ENCODE measurements at regions not wholly inside any gene's neighbourhood (a gene's known extent, or its start where the extent isn't known, plus 50 kb on each side); places are given as distances from the start of the nearest gene placed in this dataset.

DNA sequence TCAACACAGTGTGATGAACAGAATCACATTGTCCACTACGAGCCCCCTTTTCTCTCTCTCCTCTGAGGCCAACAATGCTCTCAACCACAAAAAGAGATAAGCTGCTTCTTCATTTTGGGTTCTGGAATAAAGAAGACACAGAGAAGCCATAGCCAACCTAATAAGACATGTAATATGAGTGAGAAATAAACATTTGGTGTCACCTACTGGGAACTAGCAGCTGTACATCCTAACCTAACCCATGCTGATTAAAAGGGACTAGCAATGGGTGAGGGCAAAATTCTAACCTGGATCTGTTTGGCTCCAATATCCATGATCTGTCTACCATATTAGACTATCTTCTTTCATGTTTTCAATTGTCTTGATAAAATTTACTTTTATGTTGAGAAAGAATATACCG is 369.1 kb upstream of the MARCKS start:
- TF ChIP-seq, protein P1, sequence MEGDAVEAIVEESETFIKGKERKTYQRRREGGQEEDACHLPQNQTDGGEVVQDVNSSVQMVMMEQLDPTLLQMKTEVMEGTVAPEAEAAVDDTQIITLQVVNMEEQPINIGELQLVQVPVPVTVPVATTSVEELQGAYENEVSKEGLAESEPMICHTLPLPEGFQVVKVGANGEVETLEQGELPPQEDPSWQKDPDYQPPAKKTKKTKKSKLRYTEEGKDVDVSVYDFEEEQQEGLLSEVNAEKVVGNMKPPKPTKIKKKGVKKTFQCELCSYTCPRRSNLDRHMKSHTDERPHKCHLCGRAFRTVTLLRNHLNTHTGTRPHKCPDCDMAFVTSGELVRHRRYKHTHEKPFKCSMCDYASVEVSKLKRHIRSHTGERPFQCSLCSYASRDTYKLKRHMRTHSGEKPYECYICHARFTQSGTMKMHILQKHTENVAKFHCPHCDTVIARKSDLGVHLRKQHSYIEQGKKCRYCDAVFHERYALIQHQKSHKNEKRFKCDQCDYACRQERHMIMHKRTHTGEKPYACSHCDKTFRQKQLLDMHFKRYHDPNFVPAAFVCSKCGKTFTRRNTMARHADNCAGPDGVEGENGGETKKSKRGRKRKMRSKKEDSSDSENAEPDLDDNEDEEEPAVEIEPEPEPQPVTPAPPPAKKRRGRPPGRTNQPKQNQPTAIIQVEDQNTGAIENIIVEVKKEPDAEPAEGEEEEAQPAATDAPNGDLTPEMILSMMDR (conservative IDR thresholded peaks at IDR 0.05): 0 out of 2 replicates have a peak, but pooled peaks have one; percentile 17
- no peak overlapping the region for H3K27ac ChIP-seq

DNA sequence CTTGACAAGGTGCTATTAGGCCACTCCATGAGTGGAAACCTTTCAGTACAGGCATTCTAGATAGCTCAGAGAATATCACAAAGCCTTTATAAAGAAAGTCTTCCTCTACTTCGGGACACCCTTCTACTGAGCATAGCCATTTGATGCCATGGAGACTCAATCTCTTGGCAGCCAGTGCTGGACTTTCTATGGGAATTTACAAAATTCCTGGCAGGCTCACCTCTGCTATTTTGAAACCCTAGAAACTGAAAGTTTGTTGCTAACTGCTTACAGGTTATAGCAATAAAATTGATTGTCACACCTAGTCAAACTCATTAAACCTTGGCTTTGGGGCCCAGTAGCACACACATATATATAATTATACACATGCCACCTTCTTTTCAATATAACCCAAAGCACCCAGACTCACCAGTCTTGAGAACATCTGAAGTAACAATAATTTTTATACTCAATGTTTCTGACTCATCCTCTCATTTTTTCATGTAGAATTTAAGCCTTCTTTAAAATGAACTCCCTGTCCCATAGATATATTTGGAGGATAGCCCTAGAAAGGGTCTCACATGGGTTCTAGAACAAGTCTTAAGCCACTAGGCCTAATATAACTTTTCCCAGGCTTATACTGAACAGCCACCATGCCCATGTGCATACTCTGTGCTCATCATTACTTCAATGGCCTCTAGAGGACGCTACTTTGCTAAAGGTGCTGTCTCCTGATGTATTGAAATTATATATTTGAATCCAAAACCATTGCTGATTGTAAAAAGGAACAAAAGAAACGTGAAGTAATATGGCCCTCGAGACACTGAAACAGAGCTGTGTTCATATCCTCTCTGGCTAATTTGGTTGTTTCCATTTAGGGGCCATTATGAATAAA is 368.1 kb upstream of the MARCKS start:
- no peak overlapping the region for H3K27ac ChIP-seq
- TF ChIP-seq, protein P1 (conservative IDR thresholded peaks at IDR 0.05): no peak

DNA sequence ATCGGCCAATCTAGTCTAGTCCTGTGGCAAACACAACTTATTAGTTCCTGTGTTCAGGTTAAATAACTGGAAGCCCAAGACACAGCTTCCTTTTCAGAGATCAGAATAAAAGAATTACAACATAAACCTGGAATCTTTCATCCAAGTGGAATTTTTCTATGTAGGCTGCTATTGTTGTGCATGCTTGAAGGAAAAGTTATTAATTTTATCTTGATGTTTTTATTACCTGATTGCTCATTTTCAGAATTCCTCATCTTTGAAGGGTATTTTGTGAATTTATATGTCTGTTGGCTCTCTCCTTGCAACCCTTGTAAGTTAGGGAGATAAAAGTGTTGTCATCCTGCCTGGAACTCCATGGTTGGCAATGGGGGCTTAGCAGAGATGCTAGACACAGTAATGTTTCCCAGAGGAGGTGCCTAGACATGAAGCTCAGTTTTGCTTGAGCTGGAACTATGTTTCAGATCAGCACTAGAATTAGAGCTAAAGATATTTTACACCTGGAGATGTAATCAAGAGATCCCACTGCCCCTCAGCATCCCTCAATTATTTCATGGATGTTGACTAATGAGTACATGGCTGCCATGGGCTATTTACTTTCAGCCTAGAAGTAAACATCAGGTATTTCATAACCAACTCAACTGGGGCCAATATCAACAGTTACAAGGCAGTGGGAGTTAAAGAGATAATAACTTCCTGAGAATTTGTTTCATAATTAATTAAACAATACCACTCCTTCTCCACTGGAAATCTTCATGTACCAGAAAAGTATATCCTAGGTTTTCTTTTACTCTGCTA is 367.0 kb upstream of the MARCKS start:
- H3K27ac ChIP-seq: no peak overlapping the region; the same call in 1 of the 2 replicates
- TF ChIP-seq, protein P1 (conservative IDR thresholded peaks at IDR 0.05): no peak

DNA sequence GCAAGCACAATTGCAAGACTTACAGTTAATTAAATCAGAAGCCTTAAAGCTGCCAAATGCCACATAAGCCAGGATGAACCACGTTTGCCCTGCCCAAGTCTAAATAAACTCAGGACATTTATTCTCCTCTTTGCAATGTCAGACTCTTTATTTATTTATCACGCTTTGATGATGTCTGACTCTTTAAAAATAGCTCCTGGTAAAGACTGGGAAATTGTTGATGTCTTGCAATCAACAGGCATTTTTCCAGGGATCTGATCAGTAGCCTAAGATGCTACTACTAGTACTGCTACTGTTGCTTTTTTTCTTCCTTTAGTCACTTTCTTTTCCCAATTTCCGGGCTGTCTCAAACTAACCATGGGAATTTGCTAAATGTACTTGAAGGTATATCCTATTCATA is 365.8 kb upstream of the MARCKS start:
- H3K27ac ChIP-seq: peak overlapping the region; percentile 1; the same call in 1 of the 2 replicates
- TF ChIP-seq, protein P1 (conservative IDR thresholded peaks at IDR 0.05): no peak

DNA sequence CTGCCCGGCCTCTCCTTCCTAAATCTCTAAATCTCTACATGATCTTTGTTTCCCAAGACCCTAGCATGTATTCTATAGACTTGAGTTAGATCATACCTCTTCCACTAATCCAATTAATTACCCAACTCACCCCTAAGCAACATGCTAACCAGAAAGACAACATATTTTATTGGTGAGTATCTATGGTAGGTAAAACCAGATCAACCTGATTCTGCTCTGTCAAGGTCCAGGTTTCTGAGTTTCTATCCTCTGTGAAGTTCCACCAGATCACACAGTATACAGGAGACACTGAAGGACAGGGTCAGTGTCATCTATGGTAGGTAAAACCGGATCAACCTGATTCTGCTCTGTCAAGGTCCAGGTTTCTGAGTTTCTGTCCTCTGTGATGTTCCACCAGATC is 363.2 kb upstream of the MARCKS start:
- no peak overlapping the region for H3K27ac ChIP-seq
- TF ChIP-seq, protein P1 (conservative IDR thresholded peaks at IDR 0.05): no peak

DNA sequence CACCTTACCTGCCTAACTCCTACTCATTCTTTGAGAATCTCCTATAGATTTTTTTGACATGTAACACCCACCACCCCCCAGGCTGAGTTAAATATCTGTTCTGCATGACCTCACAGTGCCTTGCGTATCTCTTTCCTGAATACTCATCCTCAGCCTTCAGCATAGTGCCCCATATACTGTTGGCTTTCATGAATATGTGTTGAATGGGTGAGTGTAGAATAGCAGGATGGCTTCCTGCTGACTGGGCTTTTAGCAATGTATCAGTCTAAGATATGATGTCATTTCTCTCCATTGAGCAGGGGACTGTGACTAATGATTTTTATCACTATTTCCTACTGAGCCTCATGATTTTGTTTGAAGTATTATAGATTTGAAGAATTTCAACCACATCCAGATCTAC is 361.6 kb upstream of the MARCKS start:
- TF ChIP-seq, protein P1 (conservative IDR thresholded peaks at IDR 0.05): no peak
- no peak overlapping the region for H3K27ac ChIP-seq

DNA sequence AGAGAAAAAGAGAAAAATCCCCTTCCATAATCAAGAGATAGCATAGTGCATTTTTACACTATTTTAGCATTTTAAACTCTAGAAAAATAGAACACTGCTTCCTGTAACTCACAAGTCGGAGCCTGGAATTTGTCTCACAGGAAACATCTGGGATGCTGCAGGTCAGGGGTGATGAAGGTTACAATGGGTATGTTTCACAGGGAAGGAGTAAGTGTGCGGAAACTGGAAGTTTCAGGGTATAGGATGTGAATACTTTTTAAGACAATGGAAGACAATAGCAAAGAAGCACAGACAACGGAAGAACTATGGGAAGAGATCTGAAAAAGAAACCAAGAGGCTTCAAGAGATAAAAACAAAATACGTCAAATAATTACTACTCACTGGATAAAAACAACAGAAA is 361.0 kb upstream of the MARCKS start:
- no peak overlapping the region for H3K27ac ChIP-seq
- TF ChIP-seq, protein P1 (conservative IDR thresholded peaks at IDR 0.05): no peak
